ENCODE measurements at regions not wholly inside any gene's neighbourhood (a gene's known extent, or its start where the extent isn't known, plus 50 kb on each side); places are given as distances from the start of the nearest gene placed in this dataset.

GRCh38 chr18:22572341-22572740 is 154.6 kb upstream of the CTAGE1 start:
- ATAC-seq = no peak
- H3K4me3 ChIP-seq = no peak overlapping the region
- intact Hi-C loops (cut with DNase I) = no loop called here
- DNase-seq = no peak
- no peaks in the 10 kb centered on the region for H3K9me3 ChIP-seq
- no peak overlapping the region for H3K27ac ChIP-seq
- H3K36me3 ChIP-seq = no peaks in the 10 kb centered on the region
- no peaks in the 10 kb centered on the region for H3K4me1 ChIP-seq
- TF ChIP-seq, protein P1, sequence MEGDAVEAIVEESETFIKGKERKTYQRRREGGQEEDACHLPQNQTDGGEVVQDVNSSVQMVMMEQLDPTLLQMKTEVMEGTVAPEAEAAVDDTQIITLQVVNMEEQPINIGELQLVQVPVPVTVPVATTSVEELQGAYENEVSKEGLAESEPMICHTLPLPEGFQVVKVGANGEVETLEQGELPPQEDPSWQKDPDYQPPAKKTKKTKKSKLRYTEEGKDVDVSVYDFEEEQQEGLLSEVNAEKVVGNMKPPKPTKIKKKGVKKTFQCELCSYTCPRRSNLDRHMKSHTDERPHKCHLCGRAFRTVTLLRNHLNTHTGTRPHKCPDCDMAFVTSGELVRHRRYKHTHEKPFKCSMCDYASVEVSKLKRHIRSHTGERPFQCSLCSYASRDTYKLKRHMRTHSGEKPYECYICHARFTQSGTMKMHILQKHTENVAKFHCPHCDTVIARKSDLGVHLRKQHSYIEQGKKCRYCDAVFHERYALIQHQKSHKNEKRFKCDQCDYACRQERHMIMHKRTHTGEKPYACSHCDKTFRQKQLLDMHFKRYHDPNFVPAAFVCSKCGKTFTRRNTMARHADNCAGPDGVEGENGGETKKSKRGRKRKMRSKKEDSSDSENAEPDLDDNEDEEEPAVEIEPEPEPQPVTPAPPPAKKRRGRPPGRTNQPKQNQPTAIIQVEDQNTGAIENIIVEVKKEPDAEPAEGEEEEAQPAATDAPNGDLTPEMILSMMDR (IDR thresholded peaks at IDR 0.05) = no peak
- no peaks in the 10 kb centered on the region for H3K27me3 ChIP-seq

GRCh38 chr18:22579271-22579670 is 161.6 kb upstream of the CTAGE1 start:
- no peak overlapping the region for H3K4me3 ChIP-seq
- DNase-seq (no peak), ATAC-seq (no peak)
- intact Hi-C loops (cut with DNase I) = no loop called here
- no peaks in the 10 kb centered on the region for H3K9me3 ChIP-seq
- H3K36me3 ChIP-seq = no peaks in the 10 kb centered on the region
- H3K27me3 ChIP-seq = no peaks in the 10 kb centered on the region
- H3K27ac ChIP-seq = no peak overlapping the region
- no peaks in the 10 kb centered on the region for H3K4me1 ChIP-seq
- TF ChIP-seq, protein P1 (IDR thresholded peaks at IDR 0.05) = no peak

- no peaks in the 10 kb centered on the region for H3K27me3 ChIP-seq
- DNase-seq = no peak
- ATAC-seq = no peak
- TF ChIP-seq, protein P1 (IDR thresholded peaks at IDR 0.05) = no peak
- intact Hi-C loops (cut with DNase I) = no loop called here
- no peak overlapping the region for H3K4me3 ChIP-seq
- H3K36me3 ChIP-seq = no peaks in the 10 kb centered on the region
- no peaks in the 10 kb centered on the region for H3K4me1 ChIP-seq
- H3K9me3 ChIP-seq = no peaks in the 10 kb centered on the region
- no peak overlapping the region for H3K27ac ChIP-seq
Observed at GRCh38 chr18:22585333-22585732, 167.6 kb upstream of the CTAGE1 start.

GRCh38 chr18:22585821-22586220 is 168.1 kb upstream of the CTAGE1 start:
- DNase-seq = no peak
- Histone ChIP-seq H3K27ac (no peak overlapping the region), H3K9me3 (no peaks in the 10 kb centered on the region), H3K36me3 (no peaks in the 10 kb centered on the region), H3K4me1 (no peaks in the 10 kb centered on the region), H3K27me3 (no peaks in the 10 kb centered on the region), H3K4me3 (no peak overlapping the region)
- intact Hi-C loops (cut with DNase I) = no loop called here
- ATAC-seq = no peak
- TF ChIP-seq, protein P1 (IDR thresholded peaks at IDR 0.05) = no peak

- TF ChIP-seq, protein P1 (IDR thresholded peaks at IDR 0.05) = no peak
- ATAC-seq (no peak), DNase-seq (no peak)
- Histone ChIP-seq H3K36me3 (no peaks in the 10 kb centered on the region), H3K9me3 (no peaks in the 10 kb centered on the region), H3K27ac (no peak overlapping the region), H3K4me1 (no peaks in the 10 kb centered on the region), H3K27me3 (no peaks in the 10 kb centered on the region), H3K4me3 (no peak overlapping the region)
- intact Hi-C loops (cut with DNase I) = no loop called here
Observed at GRCh38 chr18:22591222-22591621, 173.5 kb upstream of the CTAGE1 start.

GRCh38 chr18:22594155-22594690 is 176.5 kb upstream of the CTAGE1 start:
- no peak overlapping the region for H3K27ac ChIP-seq

More at GRCh38 chr18:22594155-22594690, 176.5 kb upstream of the CTAGE1 start:
- H3K27me3 ChIP-seq = no peaks in the 10 kb centered on the region
- no peak for DNase-seq
- no peak overlapping the region for H3K4me3 ChIP-seq
- intact Hi-C loops (cut with DNase I) = no loop called here
- no peaks in the 10 kb centered on the region for H3K4me1 ChIP-seq
- no peaks in the 10 kb centered on the region for H3K36me3 ChIP-seq
- ATAC-seq = no peak
- no peaks in the 10 kb centered on the region for H3K9me3 ChIP-seq
- TF ChIP-seq, protein P1 (IDR thresholded peaks at IDR 0.05) = no peak

Measured in upper lobe of right lung (tissue), 1 donor.